Liver (tissue), 3 donors: ENCODE measurements at regions not wholly inside any gene's neighbourhood (a gene's known extent, or its start where the extent isn't known, plus 50 kb on each side); places are given as distances from the start of the nearest gene placed in this dataset.

Source experiments
- ATF3 ChIP-seq: IDR thresholded peaks from 2 replicates; pipeline ENCODE4 v1.6.1; 2016; ENCODE audit warnings: antibody characterized with exemption
- FOXA1 ChIP-seq: IDR thresholded peaks from 2 replicates; pipeline ENCODE4 v1.6.1; 2016; ENCODE audit warnings: antibody characterized with exemption
- GABPA ChIP-seq, 2 donors: IDR thresholded peaks in 1 of 2; conservative IDR thresholded peaks in 1 of 2; 2 replicates each; pipeline ENCODE4 v1.6.1; 2016; ENCODE audit warnings: antibody characterized with exemption in 2 of 2, mild to moderate bottlenecking in 1 of 2, moderate library complexity in 1 of 2
- JUND ChIP-seq, 2 donors: IDR thresholded peaks; 2 replicates each; pipeline ENCODE4 v1.6.1; 2016; ENCODE audit warnings: antibody characterized with exemption in 2 of 2
- RAD21 ChIP-seq, 2 donors: IDR thresholded peaks; 2 replicates each; pipeline ENCODE4 v1.6.1; 2016; ENCODE audit warnings: antibody characterized with exemption in 2 of 2, mild to moderate bottlenecking in 2 of 2
- TAF1 ChIP-seq: conservative IDR thresholded peaks from 2 replicates; pipeline ENCODE4 v1.6.1; 2016; ENCODE audit warnings: antibody characterized with exemption, mild to moderate bottlenecking
- YY1 ChIP-seq: IDR thresholded peaks from 2 replicates; pipeline ENCODE4 v1.6.1; 2016; ENCODE audit warnings: antibody characterized with exemption, mild to moderate bottlenecking
- TF ChIP-seq, protein P1 (sequence below): fragments of 150-350 bp; IDR thresholded peaks from 2 replicates; pipeline ENCODE4 v1.5.1; 2017; ENCODE audit warnings: improper control_type of control experiment, low read depth, low read length; ENCODE audit not compliant: missing input control
- TF ChIP-seq, protein P2 (sequence below): IDR thresholded peaks from 2 replicates; pipeline ENCODE4 v1.6.1; 2016; ENCODE audit warnings: antibody characterized with exemption
- TF ChIP-seq, protein P3 (sequence below): IDR thresholded peaks from 2 replicates; pipeline ENCODE4 v1.6.1; 2016; ENCODE audit warnings: antibody characterized with exemption, mild to moderate bottlenecking
- TF ChIP-seq, protein P4 (sequence below): IDR thresholded peaks from 2 replicates; pipeline ENCODE4 v1.6.1; 2016; ENCODE audit warnings: antibody characterized with exemption
- donor health status: healthy.
- donor health status: healthy.

GRCh38 chr20:40323361-40323794 is 365.7 kb downstream of the MAFB start:
- TF ChIP-seq, protein P1, sequence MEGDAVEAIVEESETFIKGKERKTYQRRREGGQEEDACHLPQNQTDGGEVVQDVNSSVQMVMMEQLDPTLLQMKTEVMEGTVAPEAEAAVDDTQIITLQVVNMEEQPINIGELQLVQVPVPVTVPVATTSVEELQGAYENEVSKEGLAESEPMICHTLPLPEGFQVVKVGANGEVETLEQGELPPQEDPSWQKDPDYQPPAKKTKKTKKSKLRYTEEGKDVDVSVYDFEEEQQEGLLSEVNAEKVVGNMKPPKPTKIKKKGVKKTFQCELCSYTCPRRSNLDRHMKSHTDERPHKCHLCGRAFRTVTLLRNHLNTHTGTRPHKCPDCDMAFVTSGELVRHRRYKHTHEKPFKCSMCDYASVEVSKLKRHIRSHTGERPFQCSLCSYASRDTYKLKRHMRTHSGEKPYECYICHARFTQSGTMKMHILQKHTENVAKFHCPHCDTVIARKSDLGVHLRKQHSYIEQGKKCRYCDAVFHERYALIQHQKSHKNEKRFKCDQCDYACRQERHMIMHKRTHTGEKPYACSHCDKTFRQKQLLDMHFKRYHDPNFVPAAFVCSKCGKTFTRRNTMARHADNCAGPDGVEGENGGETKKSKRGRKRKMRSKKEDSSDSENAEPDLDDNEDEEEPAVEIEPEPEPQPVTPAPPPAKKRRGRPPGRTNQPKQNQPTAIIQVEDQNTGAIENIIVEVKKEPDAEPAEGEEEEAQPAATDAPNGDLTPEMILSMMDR, result no peak
- no peak for TF ChIP-seq GABPA (IDR thresholded peaks at IDR 0.05 in 1 of 2, conservative IDR thresholded peaks at IDR 0.05 in 1 of 2)
- TF ChIP-seq ATF3, result no peak
- TF ChIP-seq, protein P2, sequence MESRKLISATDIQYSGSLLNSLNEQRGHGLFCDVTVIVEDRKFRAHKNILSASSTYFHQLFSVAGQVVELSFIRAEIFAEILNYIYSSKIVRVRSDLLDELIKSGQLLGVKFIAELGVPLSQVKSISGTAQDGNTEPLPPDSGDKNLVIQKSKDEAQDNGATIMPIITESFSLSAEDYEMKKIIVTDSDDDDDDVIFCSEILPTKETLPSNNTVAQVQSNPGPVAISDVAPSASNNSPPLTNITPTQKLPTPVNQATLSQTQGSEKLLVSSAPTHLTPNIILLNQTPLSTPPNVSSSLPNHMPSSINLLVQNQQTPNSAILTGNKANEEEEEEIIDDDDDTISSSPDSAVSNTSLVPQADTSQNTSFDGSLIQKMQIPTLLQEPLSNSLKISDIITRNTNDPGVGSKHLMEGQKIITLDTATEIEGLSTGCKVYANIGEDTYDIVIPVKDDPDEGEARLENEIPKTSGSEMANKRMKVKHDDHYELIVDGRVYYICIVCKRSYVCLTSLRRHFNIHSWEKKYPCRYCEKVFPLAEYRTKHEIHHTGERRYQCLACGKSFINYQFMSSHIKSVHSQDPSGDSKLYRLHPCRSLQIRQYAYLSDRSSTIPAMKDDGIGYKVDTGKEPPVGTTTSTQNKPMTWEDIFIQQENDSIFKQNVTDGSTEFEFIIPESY, result no peak
- TF ChIP-seq, protein P3, sequence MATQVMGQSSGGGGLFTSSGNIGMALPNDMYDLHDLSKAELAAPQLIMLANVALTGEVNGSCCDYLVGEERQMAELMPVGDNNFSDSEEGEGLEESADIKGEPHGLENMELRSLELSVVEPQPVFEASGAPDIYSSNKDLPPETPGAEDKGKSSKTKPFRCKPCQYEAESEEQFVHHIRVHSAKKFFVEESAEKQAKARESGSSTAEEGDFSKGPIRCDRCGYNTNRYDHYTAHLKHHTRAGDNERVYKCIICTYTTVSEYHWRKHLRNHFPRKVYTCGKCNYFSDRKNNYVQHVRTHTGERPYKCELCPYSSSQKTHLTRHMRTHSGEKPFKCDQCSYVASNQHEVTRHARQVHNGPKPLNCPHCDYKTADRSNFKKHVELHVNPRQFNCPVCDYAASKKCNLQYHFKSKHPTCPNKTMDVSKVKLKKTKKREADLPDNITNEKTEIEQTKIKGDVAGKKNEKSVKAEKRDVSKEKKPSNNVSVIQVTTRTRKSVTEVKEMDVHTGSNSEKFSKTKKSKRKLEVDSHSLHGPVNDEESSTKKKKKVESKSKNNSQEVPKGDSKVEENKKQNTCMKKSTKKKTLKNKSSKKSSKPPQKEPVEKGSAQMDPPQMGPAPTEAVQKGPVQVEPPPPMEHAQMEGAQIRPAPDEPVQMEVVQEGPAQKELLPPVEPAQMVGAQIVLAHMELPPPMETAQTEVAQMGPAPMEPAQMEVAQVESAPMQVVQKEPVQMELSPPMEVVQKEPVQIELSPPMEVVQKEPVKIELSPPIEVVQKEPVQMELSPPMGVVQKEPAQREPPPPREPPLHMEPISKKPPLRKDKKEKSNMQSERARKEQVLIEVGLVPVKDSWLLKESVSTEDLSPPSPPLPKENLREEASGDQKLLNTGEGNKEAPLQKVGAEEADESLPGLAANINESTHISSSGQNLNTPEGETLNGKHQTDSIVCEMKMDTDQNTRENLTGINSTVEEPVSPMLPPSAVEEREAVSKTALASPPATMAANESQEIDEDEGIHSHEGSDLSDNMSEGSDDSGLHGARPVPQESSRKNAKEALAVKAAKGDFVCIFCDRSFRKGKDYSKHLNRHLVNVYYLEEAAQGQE, result no peak
- TF ChIP-seq YY1, result no peak
- TF ChIP-seq TAF1, result no peak
- TF ChIP-seq FOXA1, result no peak
- TF ChIP-seq, protein P4, sequence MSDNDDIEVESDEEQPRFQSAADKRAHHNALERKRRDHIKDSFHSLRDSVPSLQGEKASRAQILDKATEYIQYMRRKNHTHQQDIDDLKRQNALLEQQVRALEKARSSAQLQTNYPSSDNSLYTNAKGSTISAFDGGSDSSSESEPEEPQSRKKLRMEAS, result no peak
- no peak for TF ChIP-seq RAD21 (IDR thresholded peaks at IDR 0.05)
- TF ChIP-seq JUND (IDR thresholded peaks at IDR 0.05), result no peak
